Right lobe of liver (tissue), 6 donors: ENCODE measurements at regions not wholly inside any gene's neighbourhood (a gene's known extent, or its start where the extent isn't known, plus 50 kb on each side); places are given as distances from the start of the nearest gene placed in this dataset.

ENCODE experiments used
- ATAC-seq, 4 donors: fragments of 200-7000 bp; cut with Tn5 transposase; one replicate each; pipeline ENCODE4 v1.9.1; 2020; ENCODE audit warnings: mild to moderate bottlenecking in 4 of 4, moderate library complexity in 4 of 4
- DNase-seq, 3 donors: peaks; one replicate each; pipeline ENCODE4 v3.0.0-alpha.2; 2020
- H3K27ac ChIP-seq, 3 donors: fragments of 200-600 bp; one replicate each; pipeline ENCODE4 v1.8.0; 2022
- H3K27me3 ChIP-seq, 2 donors: fragments of 200-600 bp; one replicate each; pipeline ENCODE4 v1.8.0; 2022
- H3K36me3 ChIP-seq, 4 donors: fragments of 200-600 bp; sonication (generic) in 1 of 4; one replicate each; pipeline versions ENCODE4 v1.5.1 to v1.8.0; 2017 to 2022; ENCODE audit warnings: control low read depth in 1 of 4
- H3K4me1 ChIP-seq, 4 donors: fragments of 200-600 bp; sonication (generic) in 1 of 4; one replicate each; pipeline versions ENCODE4 v1.5.1 to v1.8.0; 2017 to 2022; ENCODE audit warnings: control low read depth in 1 of 4
- H3K4me3 ChIP-seq, 3 donors: fragments of 200-600 bp; one replicate each; pipeline ENCODE4 v1.8.0; 2022
- H3K9me3 ChIP-seq, 4 donors: fragments of 200-600 bp; sonication (generic) in 1 of 4; one replicate each; pipeline versions ENCODE4 v1.5.1 to v1.8.0; 2017 to 2022; ENCODE audit warnings: control low read depth in 1 of 4
- POLR2A ChIP-seq: fragments of 450-650 bp; IDR thresholded peaks from one replicate; pipeline ENCODE4 v1.6.1; 2017; ENCODE audit warnings: antibody characterized with exemption, mild to moderate bottlenecking
- WGBS: methylation state at CpG from one replicate; pipeline ENCODE4 v1.1.6; 2018; ENCODE audit warnings: low coverage, low lambda C conversion rate; ENCODE audit not compliant: insufficient coverage; ENCODE audit errors: missing lambda C conversion rate; 5-methylcytosine and 5-hydroxymethylcytosine counted together
- intact Hi-C, 2 donors: fragments of 100-400 bp; cut with DNase I; formaldehyde crosslinking; loops; one replicate each; pipeline versions ENCODE4 v1.11.2 to v1.14.1; 2022
- TF ChIP-seq, protein P1 (sequence below), 4 donors: fragments of 200-600 bp in 3 of 4; fragments of 450-650 bp in 1 of 4; IDR thresholded peaks; one replicate each; pipeline versions ENCODE4 v1.5.1 to v1.8.0; 2016 to 2022; ENCODE audit warnings: antibody characterized with exemption in 4 of 4, mild to moderate bottlenecking in 2 of 4
- donor health status: DM: no; HTN: yes; CAD: no.
- donor health status: DM: no; HTN: no; CAD: no.
- donor health status: DM: no; HTN: no; CAD: no.
- donor health status: DM: no; HTN: yes; CAD: no.
- donor health status: DM: no; HTN: yes; CAD: no.

DNA sequence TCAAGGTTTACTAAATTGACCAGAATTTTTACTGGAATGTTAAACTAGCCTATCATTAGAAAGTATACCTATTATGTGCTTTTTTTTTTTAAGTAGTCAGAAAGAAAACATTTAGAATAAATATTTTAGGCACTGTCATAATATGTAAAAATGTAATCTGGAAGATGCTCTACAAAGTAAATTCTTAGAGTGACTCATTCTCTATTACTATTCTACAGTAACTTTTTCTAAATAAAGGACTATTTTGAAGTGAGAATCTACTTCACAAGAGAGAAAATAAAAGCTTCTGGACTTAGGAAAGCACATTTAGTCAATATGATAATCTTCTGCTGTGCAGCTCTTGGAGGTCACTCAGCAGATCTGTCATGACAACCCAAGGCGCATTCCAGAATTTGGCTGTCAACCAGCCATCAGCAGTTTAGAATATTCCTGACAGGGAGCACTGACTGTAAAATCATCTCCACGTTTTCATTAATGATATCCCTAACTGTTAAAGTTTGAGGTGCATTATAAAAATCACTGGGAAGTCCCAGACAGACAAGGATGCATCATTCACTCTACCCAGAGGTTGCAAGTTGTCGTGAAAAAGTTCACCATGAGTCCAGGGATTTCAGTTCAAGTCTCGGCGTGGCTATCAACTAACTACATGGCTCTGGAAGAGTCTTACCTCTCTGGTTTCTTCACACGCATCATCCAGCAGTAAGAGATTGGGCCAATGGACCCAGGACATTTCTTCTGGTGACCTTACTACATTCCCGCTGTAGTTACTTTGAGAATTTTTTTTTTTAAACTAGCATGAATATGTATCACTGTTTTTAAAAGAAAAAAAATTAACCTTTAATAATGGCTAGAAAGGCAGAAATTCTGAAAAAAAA is 374.9 kb downstream of the GJA1 start:
- Histone ChIP-seq H3K36me3 (no peaks in the 10 kb centered on the region), H3K9me3 (no peaks in the 10 kb centered on the region), H3K4me1 (no peaks in the 10 kb centered on the region), H3K27ac (no peak overlapping the region), H3K4me3 (no peak overlapping the region), H3K27me3 (no peaks in the 10 kb centered on the region)
- WGBS = 66% methylated on average over 7 of the region's 7 CpGs
- DNase-seq = no peak
- no peak for ATAC-seq
- TF ChIP-seq, protein P1, sequence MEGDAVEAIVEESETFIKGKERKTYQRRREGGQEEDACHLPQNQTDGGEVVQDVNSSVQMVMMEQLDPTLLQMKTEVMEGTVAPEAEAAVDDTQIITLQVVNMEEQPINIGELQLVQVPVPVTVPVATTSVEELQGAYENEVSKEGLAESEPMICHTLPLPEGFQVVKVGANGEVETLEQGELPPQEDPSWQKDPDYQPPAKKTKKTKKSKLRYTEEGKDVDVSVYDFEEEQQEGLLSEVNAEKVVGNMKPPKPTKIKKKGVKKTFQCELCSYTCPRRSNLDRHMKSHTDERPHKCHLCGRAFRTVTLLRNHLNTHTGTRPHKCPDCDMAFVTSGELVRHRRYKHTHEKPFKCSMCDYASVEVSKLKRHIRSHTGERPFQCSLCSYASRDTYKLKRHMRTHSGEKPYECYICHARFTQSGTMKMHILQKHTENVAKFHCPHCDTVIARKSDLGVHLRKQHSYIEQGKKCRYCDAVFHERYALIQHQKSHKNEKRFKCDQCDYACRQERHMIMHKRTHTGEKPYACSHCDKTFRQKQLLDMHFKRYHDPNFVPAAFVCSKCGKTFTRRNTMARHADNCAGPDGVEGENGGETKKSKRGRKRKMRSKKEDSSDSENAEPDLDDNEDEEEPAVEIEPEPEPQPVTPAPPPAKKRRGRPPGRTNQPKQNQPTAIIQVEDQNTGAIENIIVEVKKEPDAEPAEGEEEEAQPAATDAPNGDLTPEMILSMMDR (IDR thresholded peaks at IDR 0.05) = no peak
- no peak for TF ChIP-seq POLR2A
- intact Hi-C loops = no loop called here

DNA sequence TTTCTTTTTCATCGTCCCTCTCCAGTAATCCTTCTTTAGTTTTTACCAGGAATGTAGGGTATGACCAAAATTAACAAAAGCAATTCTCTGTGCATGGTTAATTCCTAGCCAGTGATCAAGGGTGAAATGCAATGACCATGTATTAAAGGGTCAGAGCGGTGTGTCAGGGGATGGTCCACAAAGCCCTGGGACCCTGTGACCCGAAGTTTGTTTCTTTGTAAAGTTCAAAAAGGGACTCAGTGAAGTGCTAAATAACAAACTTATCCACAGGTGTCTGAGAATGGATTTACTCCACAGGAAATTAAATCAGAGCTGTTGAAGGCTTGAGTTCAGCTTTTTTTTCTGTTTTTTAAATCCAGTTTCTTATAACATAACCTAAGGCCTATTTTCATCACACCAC is 375.7 kb downstream of the GJA1 start:
- Histone ChIP-seq H3K9me3 (no peaks in the 10 kb centered on the region), H3K4me1 (no peaks in the 10 kb centered on the region), H3K4me3 (no peak overlapping the region), H3K27me3 (no peaks in the 10 kb centered on the region), H3K27ac (no peak overlapping the region), H3K36me3 (no peaks in the 10 kb centered on the region)
- 56% methylated on average over 3 of the region's 3 CpGs for WGBS
- TF ChIP-seq, protein P1 (IDR thresholded peaks at IDR 0.05) = no peak
- no peak for TF ChIP-seq POLR2A
- ATAC-seq (no peak), DNase-seq (no peak)
- intact Hi-C loops = no loop called here

DNA sequence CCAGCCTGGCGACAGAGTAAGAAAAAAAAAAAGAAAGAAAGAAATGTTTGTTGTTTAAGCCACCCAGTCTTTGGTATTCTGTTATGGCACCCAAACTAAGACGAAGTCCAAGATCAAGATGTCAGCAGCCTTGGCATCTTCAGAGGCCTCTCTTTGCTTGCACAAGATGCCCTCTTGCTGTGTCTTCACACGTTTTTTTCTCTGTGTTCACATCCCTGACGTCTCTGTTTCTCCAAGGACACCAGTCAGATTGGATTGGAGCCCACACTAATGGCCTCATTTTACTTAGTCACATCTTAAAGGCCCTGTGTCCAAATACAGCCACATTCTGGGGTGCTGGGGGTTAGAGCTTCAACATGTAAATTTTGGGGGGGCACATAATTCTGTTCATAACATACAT is 380.9 kb downstream of the GJA1 start:
- H3K4me3 ChIP-seq = no peak overlapping the region
- intact Hi-C loops = no loop called here
- no peaks in the 10 kb centered on the region for H3K4me1 ChIP-seq
- H3K27ac ChIP-seq = no peak overlapping the region
- ATAC-seq (no peak), DNase-seq (no peak)
- TF ChIP-seq, protein P1 (IDR thresholded peaks at IDR 0.05) = no peak
- no peak for TF ChIP-seq POLR2A
- H3K27me3 ChIP-seq = no peaks in the 10 kb centered on the region
- WGBS = 30% methylated on average over 4 of the region's 4 CpGs
- H3K9me3 ChIP-seq = no peaks in the 10 kb centered on the region
- H3K36me3 ChIP-seq = no peaks in the 10 kb centered on the region

DNA sequence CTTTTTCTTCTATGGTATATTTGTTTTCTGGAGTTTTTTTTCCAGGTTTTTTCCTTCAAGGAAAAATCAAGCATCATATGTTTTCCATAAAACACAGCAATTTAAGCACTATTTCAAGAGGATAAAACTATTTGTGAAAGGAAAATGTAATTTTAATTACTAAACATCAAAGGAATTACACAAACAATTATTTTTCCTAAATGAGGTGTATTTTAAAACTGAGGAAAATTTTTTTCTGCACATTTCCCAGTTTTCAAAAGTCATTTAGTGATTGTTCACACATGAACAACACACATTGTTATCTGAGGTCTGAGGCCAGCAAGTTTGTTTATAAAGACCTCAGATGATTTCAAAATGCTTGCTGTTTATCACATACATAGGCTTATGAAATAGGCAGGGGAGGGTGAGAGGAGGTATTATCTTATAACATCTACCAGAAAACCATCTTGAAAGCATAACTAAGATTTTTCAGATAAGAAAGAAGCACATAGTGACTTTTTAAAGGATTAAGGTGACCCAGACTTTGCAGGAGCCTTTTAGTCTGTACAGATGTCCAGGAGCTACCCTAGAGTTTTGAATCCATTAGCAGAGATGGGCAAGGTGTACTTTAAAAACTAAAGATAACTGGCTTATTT is 381.6 kb downstream of the GJA1 start:
- no peak for ATAC-seq
- no peak overlapping the region for H3K4me3 ChIP-seq
- TF ChIP-seq, protein P1 (IDR thresholded peaks at IDR 0.05) = no peak
- TF ChIP-seq POLR2A = no peak
- H3K9me3 ChIP-seq = no peaks in the 10 kb centered on the region
- no peak overlapping the region for H3K27ac ChIP-seq
- no peaks in the 10 kb centered on the region for H3K36me3 ChIP-seq
- no peaks in the 10 kb centered on the region for H3K27me3 ChIP-seq
- intact Hi-C loops = no loop called here
- DNase-seq = no peak
- no peaks in the 10 kb centered on the region for H3K4me1 ChIP-seq
